NCI-H226 (cell line): ENCODE measurements at regions not wholly inside any gene's neighbourhood (a gene's known extent, or its start where the extent isn't known, plus 50 kb on each side); places are given as distances from the start of the nearest gene placed in this dataset.
"Not testable (repeated sequence)": the region's sequence is repeated elsewhere in the genome, so short reads cannot be mapped to it uniquely, and the experiment has no call there.

Source experiments
- DNase-seq: peaks from one replicate; pipeline ENCODE4 v3.0.0-alpha.2; 2015

GRCh38 chr9:1115370-1115769 is 65.2 kb downstream of the DMRT2 start:
- DNase-seq, result no peak

DNA sequence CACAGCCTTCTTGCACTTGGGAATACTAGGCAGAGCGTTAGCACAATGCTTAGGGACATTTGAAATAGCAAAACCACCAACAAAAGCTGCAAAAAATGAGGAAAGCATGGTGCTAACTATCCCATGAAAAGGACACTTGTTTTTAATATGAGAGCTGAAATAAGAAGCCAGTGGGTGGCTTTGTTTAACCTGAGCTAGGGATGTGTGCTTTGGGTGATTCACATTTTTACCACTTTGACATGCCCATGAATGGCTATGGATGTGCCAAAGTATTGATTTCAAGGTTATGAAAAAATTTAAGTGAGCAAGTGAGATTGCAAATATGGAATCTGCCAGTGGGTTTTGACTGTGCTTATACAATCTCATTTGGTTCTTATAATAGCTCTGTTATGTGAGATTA is 67.3 kb downstream of the DMRT2 start:
- no peak for DNase-seq

- DNase-seq, result no peak
Observed at GRCh38 chr9:1120500-1121165, 70.5 kb downstream of the DMRT2 start.

GRCh38 chr9:1125741-1126140 is 75.6 kb downstream of the DMRT2 start:
- DNase-seq, result no peak

- no peak for DNase-seq
Observed at GRCh38 chr9:1128046-1128445, 77.9 kb downstream of the DMRT2 start.

- DNase-seq, result no peak
Observed at GRCh38 chr9:1129382-1129781, 79.2 kb downstream of the DMRT2 start.

DNA sequence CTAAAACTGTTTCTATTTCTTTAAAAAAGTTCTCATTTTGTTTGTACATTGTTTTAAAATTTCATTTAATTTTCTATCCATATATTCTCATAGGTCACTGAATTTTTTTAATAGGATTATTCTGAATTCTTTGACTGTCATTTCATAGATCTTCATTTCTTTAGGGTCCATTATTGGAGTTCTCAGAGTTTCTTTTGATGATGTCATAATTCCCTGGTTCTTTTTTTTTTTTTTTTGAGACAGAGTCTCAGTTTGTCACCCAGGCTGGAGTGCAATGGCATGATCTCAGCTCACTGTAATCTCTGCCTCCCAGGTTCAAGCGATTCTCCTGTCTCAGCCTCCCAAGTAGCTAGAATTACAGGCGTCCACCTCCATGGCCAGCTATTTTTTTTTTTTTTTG is 89.9 kb downstream of the DMRT2 start:
- DNase-seq, result no peak

DNA sequence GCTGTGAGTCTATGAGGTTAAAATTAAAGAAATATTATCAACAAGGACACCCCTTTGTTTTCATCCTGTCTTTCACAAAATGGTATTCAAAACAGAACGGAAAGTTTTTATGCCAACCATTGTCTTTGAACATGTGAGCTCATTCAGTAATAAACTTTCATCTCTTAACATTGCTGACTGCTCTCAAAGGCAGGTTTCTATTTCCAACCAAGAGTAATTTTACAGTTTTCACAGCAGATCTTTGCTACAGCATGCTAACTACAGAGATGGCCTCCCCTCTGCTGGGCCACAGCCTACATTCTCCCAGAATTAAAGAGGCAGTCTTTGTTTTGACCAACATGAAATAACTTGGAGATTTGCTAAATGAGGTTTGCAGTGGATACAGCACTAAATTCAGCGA is 101.5 kb downstream of the DMRT2 start:
- DNase-seq, result no peak

GRCh38 chr9:1152171-1152570 is 102.0 kb downstream of the DMRT2 start:
- no peak for DNase-seq

GRCh38 chr9:1154739-1155138 is 104.6 kb downstream of the DMRT2 start:
- DNase-seq, result no peak

DNA sequence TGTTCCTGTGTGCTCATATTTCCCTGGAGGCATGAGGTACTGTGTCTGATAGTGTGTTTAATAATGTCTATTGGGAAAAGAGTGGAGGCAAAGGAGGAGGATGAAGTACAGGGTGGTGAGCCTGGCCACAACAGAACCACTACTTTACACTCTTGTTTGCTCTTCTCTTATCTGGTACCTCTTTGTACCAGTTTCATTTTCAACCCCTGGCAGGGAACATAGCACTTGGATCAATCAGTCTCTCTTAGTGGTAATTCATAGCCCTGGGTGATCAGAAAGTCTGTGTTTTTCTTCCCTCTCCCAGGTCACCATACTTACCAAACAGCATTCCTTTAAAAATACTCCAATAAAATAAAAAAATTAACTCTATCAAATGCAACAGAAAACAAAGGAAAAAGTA is 105.4 kb downstream of the DMRT2 start:
- DNase-seq, result no peak

DNA sequence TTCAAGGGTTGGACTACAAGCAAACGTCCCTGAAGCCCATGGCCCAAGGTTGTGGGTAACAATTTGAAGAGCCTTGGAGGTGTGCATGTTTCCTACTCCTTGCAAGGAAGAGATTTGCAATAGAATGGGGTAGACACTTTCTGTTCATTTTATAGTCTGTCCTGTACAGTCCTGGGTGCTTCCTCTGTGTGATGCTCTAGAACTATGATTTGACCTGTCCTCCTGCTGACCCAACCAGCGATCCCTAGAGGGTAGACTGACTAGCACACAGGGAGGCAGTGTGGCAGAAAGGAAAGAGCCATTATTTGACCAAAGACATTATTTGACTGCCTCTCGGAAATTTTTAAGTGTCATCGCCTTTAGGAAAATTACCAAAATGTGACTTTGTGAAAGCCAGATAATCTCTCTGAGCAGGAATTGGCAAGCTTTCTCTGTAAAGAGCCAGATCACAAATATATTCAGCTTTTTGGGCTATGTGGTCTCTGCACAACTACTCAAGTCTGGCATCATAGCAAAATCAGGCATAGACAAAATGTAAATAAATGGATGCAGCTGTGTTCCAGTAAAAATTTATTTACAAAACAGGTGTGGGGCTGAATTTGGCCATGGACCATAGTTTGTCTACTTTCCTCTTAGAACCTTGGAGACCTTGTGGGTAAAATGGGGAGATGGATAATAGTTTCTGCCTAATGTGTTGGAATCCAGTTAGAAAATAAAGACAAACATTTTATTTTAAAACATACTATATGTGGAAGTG is 106.8 kb downstream of the DMRT2 start:
- DNase-seq, result no peak

DNA sequence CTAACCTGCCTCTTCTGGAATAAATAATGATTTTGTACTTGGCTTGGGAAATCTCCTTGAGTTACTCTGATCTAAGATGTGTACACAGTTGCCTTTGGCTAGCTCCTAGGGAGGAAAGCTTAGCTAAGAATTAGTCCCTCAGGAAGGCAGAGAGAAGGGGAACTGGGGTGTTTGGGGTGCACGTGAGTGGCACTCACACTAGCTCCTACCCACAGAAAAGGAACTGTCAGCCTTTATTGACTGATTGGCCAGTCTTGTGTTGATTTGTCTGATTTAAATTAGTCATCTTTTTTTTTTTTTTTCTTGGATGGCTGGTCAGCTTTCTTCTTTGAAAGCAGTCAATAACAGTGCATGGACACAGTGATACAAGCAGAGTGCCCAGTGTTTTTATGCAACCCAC is 107.7 kb downstream of the DMRT2 start:
- no peak for DNase-seq

GRCh38 chr9:1170918-1171317 is 120.8 kb downstream of the DMRT2 start:
- no peak for DNase-seq

DNA sequence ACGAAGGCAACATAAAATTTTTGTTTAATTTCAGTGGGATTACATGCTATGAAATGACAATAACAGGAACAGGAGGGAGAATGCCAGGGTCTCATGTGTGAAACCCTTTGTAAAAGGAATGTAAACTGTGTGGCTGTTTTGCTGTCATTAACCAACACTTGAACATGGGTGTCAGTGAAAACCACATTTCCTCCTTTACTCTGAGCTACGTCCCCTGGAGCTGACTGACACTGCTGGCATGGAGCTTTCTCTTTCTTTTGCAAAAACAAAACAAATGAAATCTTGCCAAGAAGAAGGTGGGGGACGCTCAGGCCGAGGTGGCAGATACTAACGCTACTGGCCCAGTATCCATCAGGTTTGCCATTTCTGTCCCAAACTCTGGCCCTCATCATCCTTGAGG is 121.4 kb downstream of the DMRT2 start:
- no peak for DNase-seq

DNA sequence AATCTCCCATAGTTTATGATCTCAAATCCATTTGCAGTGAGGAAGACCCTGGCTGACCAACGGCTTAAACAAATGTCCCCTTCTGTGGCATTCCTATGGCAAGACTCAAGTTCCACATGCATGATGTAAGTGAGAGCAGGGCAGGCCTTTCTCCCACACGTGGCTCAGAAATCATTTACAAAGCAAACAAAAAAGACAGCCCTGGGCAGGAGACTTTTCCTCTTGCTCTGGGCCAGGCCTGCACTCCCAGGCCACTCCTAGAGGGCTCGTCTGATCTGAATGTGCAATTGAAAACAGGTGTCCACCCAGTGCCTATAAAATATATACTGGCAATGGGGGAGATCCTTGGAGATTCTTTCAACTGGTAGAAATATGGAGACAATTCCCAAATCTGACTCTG is 123.1 kb downstream of the DMRT2 start:
- DNase-seq, result no peak

- DNase-seq, result no peak
Observed at GRCh38 chr9:1173993-1174392, 123.8 kb downstream of the DMRT2 start.

GRCh38 chr9:1179366-1179765 is 129.2 kb downstream of the DMRT2 start:
- DNase-seq, result no peak

DNA sequence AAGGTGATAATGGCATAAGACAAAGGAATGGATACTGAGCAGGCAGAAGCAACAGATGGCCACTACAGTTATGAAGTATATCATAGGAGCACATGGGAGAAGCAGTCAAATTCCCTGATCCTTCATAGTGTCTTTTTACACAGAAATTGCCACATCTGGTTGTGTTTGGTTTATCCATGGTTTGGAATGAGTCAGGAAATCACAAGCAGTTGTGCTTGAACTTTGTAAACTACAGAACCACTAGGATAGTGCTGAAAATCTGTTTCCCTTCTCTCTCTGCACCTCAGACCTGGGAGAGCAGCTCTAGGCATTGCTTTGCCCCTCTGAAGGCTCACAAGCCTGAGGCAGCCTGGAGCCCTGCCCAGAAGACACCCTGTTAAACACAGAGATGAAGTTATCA is 134.0 kb downstream of the DMRT2 start:
- DNase-seq, result no peak

GRCh38 chr9:1187137-1187536 is 137.0 kb downstream of the DMRT2 start:
- not testable (repeated sequence) for DNase-seq

DNA sequence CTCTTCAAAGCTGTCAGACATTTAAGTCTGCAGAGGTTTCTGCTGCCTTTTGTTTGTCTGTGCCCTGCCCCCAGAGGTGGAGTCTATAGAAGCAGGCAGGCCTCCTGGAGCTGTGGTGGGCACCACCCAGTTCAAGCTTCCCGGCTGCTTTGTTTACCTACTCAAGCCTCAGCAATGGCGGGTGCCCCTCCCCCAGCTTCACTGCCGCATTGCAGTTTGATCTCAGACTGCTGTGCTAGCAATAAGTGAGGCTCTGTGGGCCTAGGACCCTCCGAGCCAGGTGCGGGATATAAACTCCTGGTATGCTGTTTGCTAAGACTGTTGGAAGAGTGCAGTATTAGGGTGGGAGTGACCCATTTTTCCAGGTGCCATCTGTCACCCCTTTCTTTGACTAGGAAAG is 145.5 kb downstream of the DMRT2 start:
- not testable (repeated sequence) for DNase-seq

- DNase-seq, result no peak
Observed at GRCh38 chr9:1198085-1198484, 147.9 kb downstream of the DMRT2 start.

GRCh38 chr9:1200847-1201251 is 150.7 kb downstream of the DMRT2 start:
- DNase-seq, result no peak

- DNase-seq, result no peak
Observed at GRCh38 chr9:1201262-1201661, 151.1 kb downstream of the DMRT2 start.

DNA sequence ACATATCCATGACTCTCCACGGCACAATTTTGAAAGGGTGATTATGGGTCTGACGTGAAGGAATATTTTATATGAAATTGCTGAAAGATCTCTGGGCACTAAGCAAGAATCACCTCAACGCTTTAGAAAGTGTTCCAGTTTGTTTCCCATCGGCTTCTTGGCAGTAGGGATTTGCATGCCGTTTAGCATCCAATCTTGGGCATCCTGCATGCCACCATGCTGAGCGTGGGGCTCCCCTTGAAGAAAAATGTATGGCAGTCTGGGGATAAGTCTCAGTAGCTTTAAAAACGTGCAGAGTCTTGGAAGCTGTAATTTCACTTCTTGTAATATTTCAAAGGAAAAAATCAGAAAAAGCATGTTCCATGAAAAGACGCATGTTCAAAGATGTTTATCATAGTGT is 151.7 kb downstream of the DMRT2 start:
- DNase-seq, result no peak
